ENCODE measurements at regions not wholly inside any gene's neighbourhood (a gene's known extent, or its start where the extent isn't known, plus 50 kb on each side); places are given as distances from the start of the nearest gene placed in this dataset.

DNA sequence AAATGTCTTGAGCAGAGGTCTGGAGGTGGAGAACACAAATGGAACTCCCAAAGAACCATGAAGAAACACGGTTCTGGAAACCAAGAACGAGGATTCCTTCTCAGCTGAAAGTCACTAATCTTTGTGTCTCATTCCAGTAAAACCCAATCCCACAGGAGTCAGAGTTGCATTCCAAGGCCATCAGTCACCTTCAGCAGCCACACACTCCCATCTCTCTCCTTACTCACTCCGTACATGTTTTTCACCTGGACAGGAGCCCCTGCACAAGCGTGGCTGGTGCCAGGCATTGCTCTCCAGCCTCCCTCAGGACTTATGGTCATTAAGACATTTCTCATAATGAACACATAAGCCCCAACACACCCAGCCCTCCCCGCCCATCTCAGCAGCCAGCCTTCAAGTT, 175.4 kb upstream of the SIX2 start:
- Mint-ChIP-seq H3K4me1 (ENCODE audit: low read depth) (no peaks in the 10 kb centered on the region), H3K27ac (no peak overlapping the region), H3K9me3 (no peaks in the 10 kb centered on the region), H3K4me3 (no peak overlapping the region), H3K36me3 (no peaks in the 10 kb centered on the region), H3K27me3 (peaks cover 7% of the 10 kb centered on the region)
- CTCF ChIA-PET = no interaction called here
- intact Hi-C loops (cut with micrococcal nuclease) = no loop called here
- POLR2A ChIA-PET = no interaction called here
- no peak for DNase-seq

DNA sequence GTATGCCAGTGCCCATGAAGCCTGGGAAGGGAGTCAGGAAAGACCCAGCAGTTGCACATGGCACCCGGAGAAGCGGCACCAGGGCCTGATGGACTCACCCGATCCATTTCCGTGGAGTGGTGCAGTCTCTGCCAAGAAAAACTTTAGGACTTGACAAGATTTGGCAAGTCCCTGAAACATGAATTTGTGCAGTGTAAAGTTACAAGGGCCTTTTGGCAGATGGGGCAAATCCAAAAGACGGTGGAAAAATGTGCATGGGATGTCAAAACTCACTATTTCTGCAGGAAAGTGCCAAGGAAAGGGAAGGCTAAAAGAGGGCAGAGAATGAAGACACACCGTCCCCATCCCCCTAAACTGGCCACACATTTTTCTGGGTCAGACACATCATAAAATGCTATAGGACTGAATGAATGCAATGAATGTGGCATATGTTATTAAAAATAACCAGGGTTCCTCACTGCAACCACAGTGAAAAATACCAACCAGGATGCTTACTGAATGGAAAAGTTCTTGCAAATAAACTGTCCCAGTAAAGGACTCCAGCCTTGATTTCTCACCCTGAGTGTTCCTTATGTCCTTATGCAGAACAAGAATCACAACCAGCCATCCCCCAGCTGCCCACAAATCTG, 173.5 kb upstream of the SIX2 start:
- no peak for DNase-seq

DNA sequence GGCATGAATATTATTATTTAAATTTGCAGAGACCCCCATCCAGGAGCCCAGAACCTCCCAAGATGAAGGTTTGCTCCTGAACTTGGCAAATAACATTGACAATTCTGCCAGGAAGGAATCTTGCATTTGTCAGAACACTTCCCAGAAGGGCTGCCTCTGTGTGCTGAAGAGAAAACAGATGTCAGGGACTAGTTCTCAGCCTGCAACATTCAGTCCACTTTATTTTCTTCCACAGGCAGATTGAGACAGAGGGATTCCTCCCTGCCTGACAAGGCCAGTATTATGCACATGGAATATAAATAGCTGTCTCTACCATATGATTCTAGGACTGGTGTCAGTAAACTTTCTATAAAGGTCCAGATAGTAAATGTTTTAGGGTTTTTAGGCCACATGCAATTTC, 171.5 kb upstream of the SIX2 start:
- Mint-ChIP-seq H3K4me3 (no peak overlapping the region), H3K27me3 (peaks cover 19% of the 10 kb centered on the region), H3K27ac (no peak overlapping the region), H3K4me1 (ENCODE audit: low read depth) (no peaks in the 10 kb centered on the region), H3K36me3 (no peaks in the 10 kb centered on the region), H3K9me3 (no peaks in the 10 kb centered on the region)
- DNase-seq = no peak
- ChIA-PET CTCF (no interaction called here), POLR2A (no interaction called here)
- intact Hi-C loops (cut with micrococcal nuclease) = no loop called here

More for the DNA sequence above, 173.5 kb upstream of the SIX2 start:
- Mint-ChIP-seq H3K4me3 (no peak overlapping the region), H3K9me3 (no peaks in the 10 kb centered on the region), H3K36me3 (no peaks in the 10 kb centered on the region), H3K4me1 (ENCODE audit: low read depth) (no peaks in the 10 kb centered on the region), H3K27me3 (peaks cover 10% of the 10 kb centered on the region), H3K27ac (no peak overlapping the region)
- CTCF ChIA-PET = no interaction called here
- intact Hi-C loops (cut with micrococcal nuclease) = no loop called here
- POLR2A ChIA-PET = no interaction called here

DNA sequence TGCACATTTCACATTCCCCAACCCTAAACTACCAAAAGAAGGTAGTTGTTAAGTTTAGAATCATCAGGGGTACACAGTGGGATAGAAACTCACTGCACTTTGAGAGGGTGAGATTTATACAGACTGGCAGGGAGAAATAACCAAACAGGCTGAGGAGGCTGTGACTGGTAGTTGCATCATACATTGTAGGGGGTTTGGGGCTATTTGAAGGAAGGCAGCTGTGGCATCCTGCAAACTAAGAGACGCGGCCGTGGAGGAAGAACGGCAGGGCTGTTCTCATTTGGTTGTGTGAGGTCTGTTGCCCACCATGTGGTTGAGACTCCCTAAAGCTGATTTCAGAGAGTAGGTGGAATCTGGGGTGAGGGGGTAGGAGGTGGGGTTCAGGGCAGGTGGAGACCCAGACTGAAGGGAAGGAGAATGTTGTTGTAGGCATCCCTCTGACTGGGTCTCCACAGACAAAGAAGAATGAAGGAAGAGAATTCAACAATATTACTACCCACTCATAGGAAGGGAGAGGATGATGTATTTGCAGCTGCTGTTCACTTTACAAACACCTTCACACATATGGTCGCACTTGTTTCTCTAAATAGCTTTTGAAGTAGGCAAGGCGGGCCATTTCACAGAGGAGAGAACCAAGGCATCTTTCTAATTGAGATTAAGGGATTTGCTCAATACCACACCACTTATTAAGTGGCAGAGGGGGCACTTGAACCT, 170.9 kb upstream of the SIX2 start:
- no peak overlapping the region for H3K27ac Mint-ChIP-seq
- no peaks in the 10 kb centered on the region for H3K4me1 Mint-ChIP-seq (ENCODE audit: low read depth)
- H3K4me3 Mint-ChIP-seq = no peak overlapping the region
- DNase-seq = no peak
- intact Hi-C loops (cut with micrococcal nuclease) = no loop called here
- H3K36me3 Mint-ChIP-seq = no peaks in the 10 kb centered on the region
- peaks cover 19% of the 10 kb centered on the region for H3K27me3 Mint-ChIP-seq
- no peaks in the 10 kb centered on the region for H3K9me3 Mint-ChIP-seq
- ChIA-PET CTCF (no interaction called here), POLR2A (no interaction called here)

DNA sequence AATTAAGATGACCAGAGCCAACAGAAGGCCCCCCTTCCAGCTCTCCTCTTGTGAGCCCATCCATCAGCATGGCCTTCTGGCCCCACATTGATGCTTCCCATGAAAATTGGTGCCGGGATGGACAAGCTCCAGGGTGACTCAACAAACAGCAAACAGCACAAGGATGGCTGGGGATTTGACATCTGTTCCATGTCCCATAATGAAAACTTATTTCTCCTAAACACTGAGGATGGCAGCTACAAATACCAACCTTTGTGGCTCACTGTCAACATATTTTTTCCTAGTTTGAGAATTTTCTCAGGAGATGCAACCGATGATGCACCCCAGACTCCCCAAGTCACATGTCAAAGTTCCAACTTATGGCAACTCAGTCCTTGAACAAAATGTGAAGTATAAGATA, 169.6 kb upstream of the SIX2 start:
- POLR2A ChIA-PET = no interaction called here
- Mint-ChIP-seq H3K27ac (no peak overlapping the region), H3K36me3 (no peaks in the 10 kb centered on the region), H3K4me1 (ENCODE audit: low read depth) (no peaks in the 10 kb centered on the region), H3K27me3 (peaks cover 21% of the 10 kb centered on the region), H3K9me3 (no peaks in the 10 kb centered on the region), H3K4me3 (no peak overlapping the region)
- DNase-seq = no peak
- intact Hi-C loops (cut with micrococcal nuclease) = no loop called here
- CTCF ChIA-PET = no interaction called here

DNA sequence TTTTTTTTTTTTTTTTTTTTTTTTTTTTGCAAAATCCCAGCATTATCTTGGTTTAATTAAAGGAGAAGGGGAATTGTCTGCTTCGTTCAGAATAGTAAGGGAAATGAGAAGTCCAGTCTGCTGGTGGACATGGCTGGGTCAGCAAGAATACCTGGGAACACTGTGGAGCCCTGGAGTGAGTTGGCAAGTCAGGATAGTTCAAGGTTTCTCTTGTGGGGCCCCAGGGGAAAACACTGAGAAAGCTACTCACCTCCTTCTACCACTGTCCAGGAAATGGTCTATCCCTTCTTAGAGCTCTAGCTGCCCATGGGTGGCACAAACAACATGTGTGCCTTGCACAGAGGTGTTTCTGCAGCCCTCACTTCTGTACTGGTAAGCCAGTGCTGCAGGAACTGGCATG, 169.1 kb upstream of the SIX2 start:
- Mint-ChIP-seq H3K4me3 (no peak overlapping the region), H3K36me3 (no peaks in the 10 kb centered on the region), H3K27me3 (peaks cover 22% of the 10 kb centered on the region), H3K27ac (no peak overlapping the region), H3K4me1 (ENCODE audit: low read depth) (no peaks in the 10 kb centered on the region), H3K9me3 (no peaks in the 10 kb centered on the region)
- CTCF ChIA-PET = no interaction called here
- intact Hi-C loops (cut with micrococcal nuclease) = no loop called here
- DNase-seq = no peak
- POLR2A ChIA-PET = no interaction called here

DNA sequence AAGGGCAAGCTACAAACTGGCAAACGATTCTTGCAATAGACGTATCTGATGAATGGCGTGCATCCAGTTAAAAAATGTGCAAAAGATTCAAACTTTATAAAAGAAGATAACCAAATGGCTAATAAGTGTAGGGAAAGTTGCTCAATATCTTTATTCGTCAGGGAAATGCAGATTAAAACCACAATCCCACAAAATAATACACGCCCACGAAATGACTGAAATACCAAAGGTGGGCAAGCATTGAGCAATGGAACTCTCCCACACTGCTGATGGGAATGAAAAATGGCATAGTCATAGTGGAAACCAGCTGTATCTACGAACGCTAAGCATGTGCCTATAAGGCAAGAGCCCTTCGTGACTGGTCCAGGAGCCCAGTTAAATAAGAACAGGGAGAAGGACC, 168.6 kb upstream of the SIX2 start:
- POLR2A ChIA-PET = no interaction called here
- Mint-ChIP-seq H3K27ac (no peak overlapping the region), H3K27me3 (peaks cover 26% of the 10 kb centered on the region), H3K4me3 (no peak overlapping the region), H3K36me3 (no peaks in the 10 kb centered on the region), H3K9me3 (no peaks in the 10 kb centered on the region), H3K4me1 (ENCODE audit: low read depth) (no peaks in the 10 kb centered on the region)
- intact Hi-C loops (cut with micrococcal nuclease) = no loop called here
- CTCF ChIA-PET = no interaction called here
- no peak for DNase-seq

DNA sequence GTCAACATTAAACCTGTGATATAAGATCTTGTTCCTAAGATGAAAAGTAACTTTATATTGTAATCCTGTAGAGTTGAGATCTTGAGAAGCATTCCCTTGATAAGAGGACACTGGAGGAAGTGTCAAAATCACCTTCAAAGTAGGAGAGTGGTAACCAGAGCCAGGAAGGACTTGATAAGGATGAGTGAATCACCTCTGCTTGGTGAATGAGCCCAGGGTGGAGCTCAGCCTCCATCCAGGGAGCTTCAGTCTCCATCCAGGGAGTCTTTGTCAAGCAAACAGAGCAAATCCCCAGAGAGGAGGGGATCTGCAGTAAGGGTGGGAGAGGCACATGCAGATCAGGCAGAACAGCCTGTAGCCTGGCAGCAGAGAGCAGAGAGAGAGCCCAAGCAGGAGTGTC, 167.1 kb upstream of the SIX2 start:
- CTCF ChIA-PET = no interaction called here
- Mint-ChIP-seq H3K27ac (no peak overlapping the region), H3K4me1 (ENCODE audit: low read depth) (no peaks in the 10 kb centered on the region), H3K9me3 (no peaks in the 10 kb centered on the region), H3K27me3 (peaks cover 30% of the 10 kb centered on the region), H3K36me3 (no peaks in the 10 kb centered on the region), H3K4me3 (no peak overlapping the region)
- POLR2A ChIA-PET = no interaction called here
- no peak for DNase-seq
- intact Hi-C loops (cut with micrococcal nuclease) = no loop called here

DNA sequence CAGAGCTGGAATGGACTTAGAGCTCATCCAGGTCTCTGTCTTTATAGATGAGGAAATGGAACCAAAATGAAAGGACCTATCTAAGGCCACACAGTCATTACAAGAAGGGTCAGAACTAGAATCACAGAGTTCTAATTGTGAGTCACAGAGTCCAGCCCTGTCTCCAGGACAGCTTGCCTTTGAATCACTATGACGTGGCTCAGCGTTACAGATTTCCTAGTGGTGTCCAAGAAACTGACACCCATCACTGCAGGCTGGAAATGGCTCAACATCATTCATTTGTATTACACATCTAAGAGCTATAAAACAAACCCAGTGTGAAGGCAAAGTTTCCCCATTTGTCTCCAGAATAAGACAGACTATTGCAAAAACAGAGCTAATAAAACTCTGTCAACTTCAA, 164.3 kb upstream of the SIX2 start:
- intact Hi-C loops (cut with micrococcal nuclease) = no loop called here
- ChIA-PET POLR2A (no interaction called here), CTCF (no interaction called here)
- H3K4me3 Mint-ChIP-seq = no peak overlapping the region
- peaks cover 42% of the 10 kb centered on the region for H3K27me3 Mint-ChIP-seq
- no peak for DNase-seq
- no peaks in the 10 kb centered on the region for H3K9me3 Mint-ChIP-seq
- no peak overlapping the region for H3K27ac Mint-ChIP-seq
- peaks cover 4% of the 10 kb centered on the region for H3K4me1 Mint-ChIP-seq (ENCODE audit: low read depth)
- H3K36me3 Mint-ChIP-seq = no peaks in the 10 kb centered on the region

DNA sequence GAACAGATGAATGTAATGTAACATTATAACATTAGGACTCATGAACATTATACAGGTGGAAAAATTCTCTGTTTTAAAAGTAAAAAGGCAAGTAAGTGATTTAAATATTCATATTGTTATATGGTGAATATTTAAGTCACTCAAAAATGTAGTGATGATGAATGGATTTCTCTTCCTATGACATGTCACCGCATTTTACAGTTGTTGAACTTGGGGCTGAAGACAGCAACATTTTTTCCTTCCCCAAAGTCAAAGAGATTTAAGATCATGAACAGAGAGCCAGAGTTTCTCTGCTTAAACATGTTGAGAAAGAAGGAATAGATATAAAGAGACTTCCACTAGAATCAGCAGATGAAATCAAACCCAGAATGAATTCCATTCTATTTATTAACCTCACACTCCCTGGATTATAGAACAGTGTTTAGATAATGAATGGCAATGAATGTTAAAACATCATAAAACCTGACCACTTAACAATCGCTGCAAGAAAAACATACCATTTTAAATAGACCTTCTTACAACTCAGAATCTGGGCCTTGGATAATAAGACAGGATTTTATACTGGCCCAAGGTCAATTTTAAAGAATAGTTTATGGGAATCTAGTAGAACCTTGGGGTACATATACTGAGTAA, 163.6 kb upstream of the SIX2 start:
- Mint-ChIP-seq H3K27ac (no peak overlapping the region), H3K36me3 (no peaks in the 10 kb centered on the region), H3K4me1 (ENCODE audit: low read depth) (peaks cover 4% of the 10 kb centered on the region), H3K27me3 (peaks cover 48% of the 10 kb centered on the region), H3K9me3 (no peaks in the 10 kb centered on the region), H3K4me3 (no peak overlapping the region)
- DNase-seq = no peak
- intact Hi-C loops (cut with micrococcal nuclease) = no loop called here
- CTCF ChIA-PET = no interaction called here
- POLR2A ChIA-PET = no interaction called here

DNA sequence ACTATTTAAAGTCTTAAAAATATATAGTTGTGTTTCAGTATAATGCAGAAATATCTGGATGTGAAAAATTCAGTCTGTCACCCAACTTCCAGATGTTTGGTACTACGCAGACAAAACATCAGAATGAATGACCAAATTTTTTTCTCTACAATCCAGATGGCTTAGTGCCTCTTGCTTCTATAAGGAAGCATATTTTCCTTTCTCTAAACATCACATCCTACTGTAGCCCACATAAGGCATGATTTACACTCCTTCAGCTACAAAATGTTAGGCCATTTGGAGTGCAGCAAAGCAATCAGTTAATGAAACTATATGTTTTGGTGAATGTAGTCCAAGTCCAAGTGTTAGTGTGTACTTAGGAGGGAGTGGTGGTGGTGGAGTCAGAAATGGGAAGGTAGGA, 162.9 kb upstream of the SIX2 start:
- no peak overlapping the region for H3K4me3 Mint-ChIP-seq
- no peaks in the 10 kb centered on the region for H3K36me3 Mint-ChIP-seq
- intact Hi-C loops (cut with micrococcal nuclease) = no loop called here
- DNase-seq = no peak
- no peak overlapping the region for H3K27ac Mint-ChIP-seq
- peaks cover 51% of the 10 kb centered on the region for H3K27me3 Mint-ChIP-seq
- CTCF ChIA-PET = no interaction called here
- POLR2A ChIA-PET = no interaction called here
- peaks cover 4% of the 10 kb centered on the region for H3K4me1 Mint-ChIP-seq (ENCODE audit: low read depth)
- no peaks in the 10 kb centered on the region for H3K9me3 Mint-ChIP-seq

DNA sequence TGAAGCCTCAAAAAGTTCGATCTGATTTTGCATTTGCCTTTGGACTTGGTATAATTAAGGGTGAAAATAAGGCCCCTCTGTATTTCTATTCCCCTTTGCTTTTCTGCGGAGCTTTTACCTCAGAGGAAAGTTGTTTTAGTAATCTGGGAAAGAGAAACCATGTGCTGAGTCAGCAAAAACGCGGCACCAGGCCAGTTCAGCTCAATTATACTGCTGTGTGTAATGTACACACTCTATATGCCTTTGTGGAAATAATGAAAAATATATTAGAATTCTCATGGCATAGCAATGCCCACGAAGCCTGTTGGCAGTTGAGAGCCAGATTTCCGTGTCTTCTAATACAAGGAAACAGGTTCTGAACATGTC, 161.9 kb upstream of the SIX2 start:
- POLR2A ChIA-PET = no interaction called here
- peaks cover 50% of the 10 kb centered on the region for H3K27me3 Mint-ChIP-seq
- H3K4me1 Mint-ChIP-seq (ENCODE audit: low read depth) = peaks cover 4% of the 10 kb centered on the region
- H3K9me3 Mint-ChIP-seq = no peaks in the 10 kb centered on the region
- intact Hi-C loops (cut with micrococcal nuclease) = no loop called here
- no peak overlapping the region for H3K27ac Mint-ChIP-seq
- no peak overlapping the region for H3K4me3 Mint-ChIP-seq
- CTCF ChIA-PET = no interaction called here
- DNase-seq = no peak
- no peaks in the 10 kb centered on the region for H3K36me3 Mint-ChIP-seq

All from activated CD4-positive, alpha-beta memory T cell treated with anti-CD3 and anti-CD28 coated beads for 36 hours (primary cell).